ENCODE measurements at regions not wholly inside any gene's neighbourhood (a gene's known extent, or its start where the extent isn't known, plus 50 kb on each side); places are given as distances from the start of the nearest gene placed in this dataset.
"Not testable (repeated sequence)": the region's sequence is repeated elsewhere in the genome, so short reads cannot be mapped to it uniquely, and the experiment has no call there.

- intact Hi-C loops (cut with micrococcal nuclease): no loop called here
- ATAC-seq (ENCODE audit: low read depth): no peak
- no peak overlapping the region for H3K27ac Mint-ChIP-seq
- H3K36me3 Mint-ChIP-seq (ENCODE audit: low read depth): no peaks in the 10 kb centered on the region
- no peak for DNase-seq
- no peak for TF ChIP-seq CTCF (IDR thresholded peaks at IDR 0.05)
- no peak overlapping the region for H3K4me3 Mint-ChIP-seq
- ChIA-PET CTCF (no interaction called here), POLR2A (no interaction called here)
- H3K9me3 Mint-ChIP-seq: no peaks in the 10 kb centered on the region
- no peaks in the 10 kb centered on the region for H3K4me1 Mint-ChIP-seq
- no peaks in the 10 kb centered on the region for H3K27me3 Mint-ChIP-seq
These were observed 1401.8 kb downstream of the FSCB start for GRCh38 chr14:43105305-43105704.

- Mint-ChIP-seq H3K4me1 (no peaks in the 10 kb centered on the region), H3K27me3 (no peaks in the 10 kb centered on the region), H3K9me3 (peaks cover 5% of the 10 kb centered on the region), H3K36me3 (ENCODE audit: low read depth) (no peaks in the 10 kb centered on the region), H3K27ac (no peak overlapping the region), H3K4me3 (no peak overlapping the region)
- intact Hi-C loops (cut with micrococcal nuclease): no loop called here
- ATAC-seq (ENCODE audit: low read depth) (no peak), DNase-seq (no peak)
- POLR2A ChIA-PET: no interaction called here
- CTCF ChIA-PET: no interaction called here
- TF ChIP-seq CTCF (IDR thresholded peaks at IDR 0.05): no peak
These were observed 1416.7 kb downstream of the FSCB start for GRCh38 chr14:43090380-43090779.

- CTCF ChIA-PET: no interaction called here
- Mint-ChIP-seq H3K36me3 (ENCODE audit: low read depth) (no peaks in the 10 kb centered on the region), H3K4me3 (no peak overlapping the region), H3K9me3 (peaks cover 8% of the 10 kb centered on the region), H3K27ac (no peak overlapping the region), H3K4me1 (no peaks in the 10 kb centered on the region), H3K27me3 (no peaks in the 10 kb centered on the region)
- intact Hi-C loops (cut with micrococcal nuclease): no loop called here
- no peak for TF ChIP-seq CTCF (IDR thresholded peaks at IDR 0.05)
- DNase-seq: no peak
- POLR2A ChIA-PET: no interaction called here
- no peak for ATAC-seq (ENCODE audit: low read depth)
These were observed 1419.4 kb downstream of the FSCB start for GRCh38 chr14:43087666-43088065.

- POLR2A ChIA-PET: no interaction called here
- ATAC-seq (ENCODE audit: low read depth): no peak
These were observed 1421.3 kb downstream of the FSCB start for GRCh38 chr14:43085819-43086218.

GRCh38 chr14:43067372-43067771 lies 1439.7 kb downstream of the FSCB start:
- H3K27ac Mint-ChIP-seq; CTCF ChIA-PET; intact Hi-C loops (cut with micrococcal nuclease); H3K9me3 Mint-ChIP-seq; H3K4me3 Mint-ChIP-seq; ATAC-seq (ENCODE audit: low read depth); DNase-seq; H3K4me1 Mint-ChIP-seq; H3K36me3 Mint-ChIP-seq (ENCODE audit: low read depth); H3K27me3 Mint-ChIP-seq; POLR2A ChIA-PET: not testable (repeated sequence)

More at GRCh38 chr14:43085819-43086218, 1421.3 kb downstream of the FSCB start:
- no peak for TF ChIP-seq CTCF (IDR thresholded peaks at IDR 0.05)
- Mint-ChIP-seq H3K4me1 (no peaks in the 10 kb centered on the region), H3K4me3 (no peak overlapping the region), H3K27me3 (no peaks in the 10 kb centered on the region), H3K27ac (no peak overlapping the region), H3K9me3 (peaks cover 8% of the 10 kb centered on the region), H3K36me3 (ENCODE audit: low read depth) (no peaks in the 10 kb centered on the region)
- no peak for DNase-seq
- CTCF ChIA-PET: no interaction called here
- intact Hi-C loops (cut with micrococcal nuclease): no loop called here

- DNase-seq: no peak
- H3K36me3 Mint-ChIP-seq (ENCODE audit: low read depth): no peaks in the 10 kb centered on the region
- H3K4me1 Mint-ChIP-seq: no peaks in the 10 kb centered on the region
- H3K9me3 Mint-ChIP-seq: peaks cover 4% of the 10 kb centered on the region
- H3K27me3 Mint-ChIP-seq: no peaks in the 10 kb centered on the region
- intact Hi-C loops (cut with micrococcal nuclease): no loop called here
- CTCF ChIA-PET: no interaction called here
- no peak for ATAC-seq (ENCODE audit: low read depth)
- no peak overlapping the region for H3K27ac Mint-ChIP-seq
- no peak overlapping the region for H3K4me3 Mint-ChIP-seq
- TF ChIP-seq CTCF (IDR thresholded peaks at IDR 0.05): no peak
- POLR2A ChIA-PET: no interaction called here
These were observed 1449.4 kb downstream of the LRFN5 start for GRCh38 chr14:43056106-43056505.
